ENCODE measurements at regions not wholly inside any gene's neighbourhood (a gene's known extent, or its start where the extent isn't known, plus 50 kb on each side); places are given as distances from the start of the nearest gene placed in this dataset.

- peaks cover 21% of the 10 kb centered on the region for H3K4me1 ChIP-seq (ENCODE audit: control insufficient read depth, insufficient read depth, low read length)
- H3K9ac ChIP-seq (ENCODE audit: low read length): no peak overlapping the region
- H3K9me3 ChIP-seq (ENCODE audit: control insufficient read depth, low read length): no peaks in the 10 kb centered on the region
- H3K4me3 ChIP-seq (ENCODE audit: low read length): no peak overlapping the region
- no peaks in the 10 kb centered on the region for H3K27me3 ChIP-seq (ENCODE audit: control insufficient read depth, insufficient read depth, low read length)
- no peaks in the 10 kb centered on the region for H3K36me3 ChIP-seq (ENCODE audit: control insufficient read depth, insufficient read depth, low read length)
These were observed 628.0 kb downstream of the EFNB2 start for GRCh38 chr13:105907319-105908019.

GRCh38 chr13:105906746-105907145, 628.7 kb downstream of the EFNB2 start:
- H3K9me3 ChIP-seq (ENCODE audit: control insufficient read depth, low read length): no peaks in the 10 kb centered on the region
- peaks cover 21% of the 10 kb centered on the region for H3K4me1 ChIP-seq (ENCODE audit: control insufficient read depth, insufficient read depth, low read length)
- H3K4me3 ChIP-seq (ENCODE audit: low read length): no peak overlapping the region
- no peaks in the 10 kb centered on the region for H3K27me3 ChIP-seq (ENCODE audit: control insufficient read depth, insufficient read depth, low read length)
- no peaks in the 10 kb centered on the region for H3K36me3 ChIP-seq (ENCODE audit: control insufficient read depth, insufficient read depth, low read length)
- no peak overlapping the region for H3K9ac ChIP-seq (ENCODE audit: low read length)

DNA sequence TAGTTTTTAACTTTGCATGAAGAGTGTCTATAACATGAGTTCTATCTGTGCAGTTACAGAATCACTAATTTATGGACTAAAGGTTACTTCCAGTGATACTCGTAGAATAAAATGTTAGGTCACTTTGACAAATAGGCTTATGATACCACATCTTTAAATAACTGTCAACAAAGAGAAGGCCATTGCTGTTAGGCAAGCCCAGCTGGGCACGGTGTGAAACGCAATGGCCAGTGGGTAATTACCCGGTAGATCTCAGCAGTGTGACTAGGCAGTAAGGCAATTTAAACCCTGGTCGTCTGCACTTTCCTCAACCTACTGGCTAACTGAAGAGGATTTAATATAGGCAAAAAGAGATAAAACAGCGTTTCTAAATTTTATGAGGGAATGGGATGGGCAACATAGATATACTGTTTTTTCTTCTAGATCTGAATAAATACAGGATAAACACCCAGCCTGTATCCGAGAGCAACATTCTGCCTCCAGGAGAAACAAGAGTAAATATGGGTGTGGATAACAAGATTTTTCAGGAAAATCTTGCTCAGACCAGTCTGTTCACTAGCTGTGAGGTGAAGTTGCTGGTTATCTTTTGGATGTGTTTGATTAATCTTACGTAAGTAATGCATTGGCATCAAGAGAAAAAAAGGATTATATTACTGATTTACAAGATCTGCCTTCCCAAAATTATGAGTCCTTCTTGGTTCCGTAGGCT, 631.3 kb downstream of the EFNB2 start:
- H3K27me3 ChIP-seq (ENCODE audit: control insufficient read depth, insufficient read depth, low read length): no peaks in the 10 kb centered on the region
- H3K9me3 ChIP-seq (ENCODE audit: control insufficient read depth, low read length): no peaks in the 10 kb centered on the region
- no peak overlapping the region for H3K9ac ChIP-seq (ENCODE audit: low read length)
- H3K4me1 ChIP-seq (ENCODE audit: control insufficient read depth, insufficient read depth, low read length): peaks cover 21% of the 10 kb centered on the region
- no peak overlapping the region for H3K4me3 ChIP-seq (ENCODE audit: low read length)
- H3K36me3 ChIP-seq (ENCODE audit: control insufficient read depth, insufficient read depth, low read length): no peaks in the 10 kb centered on the region

GRCh38 chr13:105902396-105902795, 633.1 kb downstream of the EFNB2 start:
- Histone ChIP-seq H3K4me1 (ENCODE audit: control insufficient read depth, insufficient read depth, low read length) (peaks cover 21% of the 10 kb centered on the region), H3K36me3 (ENCODE audit: control insufficient read depth, insufficient read depth, low read length) (no peaks in the 10 kb centered on the region), H3K9ac (ENCODE audit: low read length) (no peak overlapping the region), H3K4me3 (ENCODE audit: low read length) (no peak overlapping the region), H3K9me3 (ENCODE audit: control insufficient read depth, low read length) (no peaks in the 10 kb centered on the region), H3K27me3 (ENCODE audit: control insufficient read depth, insufficient read depth, low read length) (no peaks in the 10 kb centered on the region)

DNA sequence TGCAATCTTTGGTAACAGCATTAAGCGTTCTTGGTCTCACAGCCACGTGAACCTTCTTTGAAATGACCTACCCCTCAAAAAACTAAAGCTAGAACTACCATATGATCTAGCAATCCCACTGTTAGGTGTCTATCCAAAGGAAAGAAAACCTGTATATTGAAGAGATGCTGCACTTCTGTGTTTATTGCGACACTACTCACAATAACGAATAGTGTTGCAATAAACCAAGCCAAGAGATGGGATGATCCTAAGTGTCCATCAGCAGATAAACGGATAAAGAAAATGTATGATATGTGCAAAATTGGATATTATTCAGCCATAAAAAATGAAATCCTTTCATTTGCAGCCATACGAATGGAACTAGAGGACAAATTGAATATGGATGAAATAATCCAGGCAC, 637.9 kb downstream of the EFNB2 start:
- Histone ChIP-seq H3K9ac (ENCODE audit: low read length) (no peak overlapping the region), H3K36me3 (ENCODE audit: control insufficient read depth, insufficient read depth, low read length) (no peaks in the 10 kb centered on the region), H3K9me3 (ENCODE audit: control insufficient read depth, low read length) (no peaks in the 10 kb centered on the region), H3K4me1 (ENCODE audit: control insufficient read depth, insufficient read depth, low read length) (no peaks in the 10 kb centered on the region), H3K4me3 (ENCODE audit: low read length) (no peak overlapping the region), H3K27me3 (ENCODE audit: control insufficient read depth, insufficient read depth, low read length) (no peaks in the 10 kb centered on the region)

DNA sequence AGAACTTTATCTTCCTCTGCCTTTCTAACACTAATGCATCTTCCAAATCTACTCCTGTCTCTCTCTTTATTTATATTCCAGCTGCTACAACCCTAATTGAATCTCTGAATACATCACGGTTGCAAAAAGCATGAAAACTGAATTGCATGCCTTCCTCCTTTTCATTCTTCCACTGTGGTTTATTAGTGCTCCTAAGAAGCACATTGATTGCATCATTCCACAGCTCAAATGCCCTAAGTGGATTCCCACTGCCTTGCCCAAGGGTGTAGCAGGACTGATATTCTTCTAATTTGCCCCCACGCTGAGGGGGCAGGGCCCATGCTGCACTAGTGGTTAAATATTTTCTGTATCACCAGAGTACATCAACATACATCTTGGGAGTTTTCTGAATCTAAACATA, 640.8 kb downstream of the EFNB2 start:
- Histone ChIP-seq H3K9me3 (ENCODE audit: control insufficient read depth, low read length) (no peaks in the 10 kb centered on the region), H3K4me1 (ENCODE audit: control insufficient read depth, insufficient read depth, low read length) (no peaks in the 10 kb centered on the region), H3K27me3 (ENCODE audit: control insufficient read depth, insufficient read depth, low read length) (no peaks in the 10 kb centered on the region), H3K9ac (ENCODE audit: low read length) (no peak overlapping the region), H3K36me3 (ENCODE audit: control insufficient read depth, insufficient read depth, low read length) (no peaks in the 10 kb centered on the region), H3K4me3 (ENCODE audit: low read length) (no peak overlapping the region)

DNA sequence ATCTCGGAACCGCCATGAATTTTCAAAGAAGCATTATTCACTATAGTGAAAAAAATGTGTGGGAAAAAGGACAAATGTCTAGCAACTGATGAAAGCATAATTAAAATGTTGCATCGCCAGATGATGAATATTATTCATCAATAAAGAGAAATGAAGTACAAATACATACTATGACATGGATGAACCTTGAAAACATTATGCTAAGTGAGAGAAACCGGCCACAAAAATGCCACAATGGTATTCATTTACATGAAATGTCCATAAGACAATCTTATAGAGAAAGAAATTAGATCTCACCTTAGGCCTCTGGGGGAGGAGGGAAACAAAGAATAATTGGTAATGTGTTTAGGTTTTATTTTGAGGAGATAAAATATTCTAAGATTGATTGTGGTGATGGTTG, 645.0 kb downstream of the EFNB2 start:
- Histone ChIP-seq H3K4me3 (ENCODE audit: low read length) (no peak overlapping the region), H3K36me3 (ENCODE audit: control insufficient read depth, insufficient read depth, low read length) (no peaks in the 10 kb centered on the region), H3K4me1 (ENCODE audit: control insufficient read depth, insufficient read depth, low read length) (no peaks in the 10 kb centered on the region), H3K27me3 (ENCODE audit: control insufficient read depth, insufficient read depth, low read length) (no peaks in the 10 kb centered on the region), H3K9ac (ENCODE audit: low read length) (no peak overlapping the region), H3K9me3 (ENCODE audit: control insufficient read depth, low read length) (no peaks in the 10 kb centered on the region)

DNA sequence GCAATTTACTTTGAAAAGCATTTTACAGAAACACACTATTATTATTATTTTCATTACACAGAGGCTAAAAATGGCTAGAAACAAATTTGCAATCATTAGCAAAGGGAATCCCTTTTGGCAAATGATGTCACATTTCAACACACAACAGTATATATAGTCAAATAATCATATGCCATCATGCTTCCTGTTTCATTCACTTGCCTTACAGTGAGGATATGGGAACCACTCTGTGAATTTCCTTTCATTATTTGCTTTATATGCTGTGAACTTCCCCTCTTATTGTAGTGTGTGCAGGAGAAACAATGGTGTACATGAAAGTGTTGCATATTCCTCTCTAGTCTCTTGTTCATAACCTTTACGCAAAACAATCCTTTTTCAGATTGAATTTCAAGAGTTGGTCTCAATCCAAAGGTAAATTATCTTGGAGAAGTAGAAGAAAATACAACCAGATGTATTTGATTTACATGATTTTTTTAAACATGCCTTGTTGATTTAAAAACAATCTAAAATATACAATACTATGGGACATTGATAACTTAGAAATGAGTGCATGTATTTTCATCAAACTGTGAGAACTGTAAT, 657.3 kb downstream of the EFNB2 start:
- no peaks in the 10 kb centered on the region for H3K9me3 ChIP-seq (ENCODE audit: control insufficient read depth, low read length)
- no peak overlapping the region for H3K9ac ChIP-seq (ENCODE audit: low read length)
- H3K27me3 ChIP-seq (ENCODE audit: control insufficient read depth, insufficient read depth, low read length): no peaks in the 10 kb centered on the region
- no peak overlapping the region for H3K4me3 ChIP-seq (ENCODE audit: low read length)
- no peaks in the 10 kb centered on the region for H3K36me3 ChIP-seq (ENCODE audit: control insufficient read depth, insufficient read depth, low read length)
- peaks cover 4% of the 10 kb centered on the region for H3K4me1 ChIP-seq (ENCODE audit: control insufficient read depth, insufficient read depth, low read length)

DNA sequence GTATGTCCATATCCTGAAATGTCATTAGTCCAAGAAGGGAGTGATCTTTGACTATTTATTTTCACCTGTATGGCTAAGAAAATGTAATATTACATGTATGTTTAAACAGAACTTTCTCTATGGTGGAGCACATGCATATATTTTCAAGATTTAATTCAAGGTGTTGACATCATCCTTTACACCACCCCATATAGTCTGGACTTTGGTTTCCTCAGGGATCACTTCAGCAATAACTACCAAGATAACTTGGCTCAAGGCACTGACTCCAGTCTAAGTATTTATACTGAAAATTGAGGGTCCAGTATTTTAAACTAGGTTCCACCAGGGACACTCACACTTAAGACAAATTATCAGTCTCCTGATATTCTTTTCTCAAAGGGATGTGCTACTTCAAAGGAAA, 660.6 kb downstream of the EFNB2 start:
- Histone ChIP-seq H3K4me1 (ENCODE audit: control insufficient read depth, insufficient read depth, low read length) (peaks cover 4% of the 10 kb centered on the region), H3K9ac (ENCODE audit: low read length) (no peak overlapping the region), H3K4me3 (ENCODE audit: low read length) (no peak overlapping the region), H3K9me3 (ENCODE audit: control insufficient read depth, low read length) (no peaks in the 10 kb centered on the region), H3K36me3 (ENCODE audit: control insufficient read depth, insufficient read depth, low read length) (no peaks in the 10 kb centered on the region), H3K27me3 (ENCODE audit: control insufficient read depth, insufficient read depth, low read length) (no peaks in the 10 kb centered on the region)

GRCh38 chr13:105871768-105872167, 663.7 kb downstream of the EFNB2 start:
- Histone ChIP-seq H3K9me3 (ENCODE audit: control insufficient read depth, low read length) (no peaks in the 10 kb centered on the region), H3K4me1 (ENCODE audit: control insufficient read depth, insufficient read depth, low read length) (peaks cover 4% of the 10 kb centered on the region), H3K27me3 (ENCODE audit: control insufficient read depth, insufficient read depth, low read length) (no peaks in the 10 kb centered on the region), H3K36me3 (ENCODE audit: control insufficient read depth, insufficient read depth, low read length) (no peaks in the 10 kb centered on the region), H3K9ac (ENCODE audit: low read length) (no peak overlapping the region), H3K4me3 (ENCODE audit: low read length) (no peak overlapping the region)

GRCh38 chr13:105871326-105871725, 664.1 kb downstream of the EFNB2 start:
- H3K4me3 ChIP-seq (ENCODE audit: low read length): no peak overlapping the region
- H3K9me3 ChIP-seq (ENCODE audit: control insufficient read depth, low read length): no peaks in the 10 kb centered on the region
- H3K36me3 ChIP-seq (ENCODE audit: control insufficient read depth, insufficient read depth, low read length): no peaks in the 10 kb centered on the region
- H3K9ac ChIP-seq (ENCODE audit: low read length): no peak overlapping the region
- no peaks in the 10 kb centered on the region for H3K27me3 ChIP-seq (ENCODE audit: control insufficient read depth, insufficient read depth, low read length)
- H3K4me1 ChIP-seq (ENCODE audit: control insufficient read depth, insufficient read depth, low read length): peaks cover 4% of the 10 kb centered on the region

- H3K9ac ChIP-seq (ENCODE audit: low read length): no peak overlapping the region
- H3K4me3 ChIP-seq (ENCODE audit: low read length): no peak overlapping the region
- no peaks in the 10 kb centered on the region for H3K4me1 ChIP-seq (ENCODE audit: control insufficient read depth, insufficient read depth, low read length)
- no peaks in the 10 kb centered on the region for H3K27me3 ChIP-seq (ENCODE audit: control insufficient read depth, insufficient read depth, low read length)
- H3K36me3 ChIP-seq (ENCODE audit: control insufficient read depth, insufficient read depth, low read length): no peaks in the 10 kb centered on the region
- H3K9me3 ChIP-seq (ENCODE audit: control insufficient read depth, low read length): no peaks in the 10 kb centered on the region
These were observed 672.1 kb downstream of the EFNB2 start for GRCh38 chr13:105863300-105863920.
